NCI-H510A treated with DMSO at 0.1 percent for 48 hours (cell line): ENCODE measurements at regions not wholly inside any gene's neighbourhood (a gene's known extent, or its start where the extent isn't known, plus 50 kb on each side); places are given as distances from the start of the nearest gene placed in this dataset.
A peak's percentile ranks its signal among the peaks of the same experiment; 100 is the strongest.

Experiments
- DNase-seq: peaks from one replicate; lab custom pipeline; 2025; lab: John Stamatoyannopoulos, UW

DNA sequence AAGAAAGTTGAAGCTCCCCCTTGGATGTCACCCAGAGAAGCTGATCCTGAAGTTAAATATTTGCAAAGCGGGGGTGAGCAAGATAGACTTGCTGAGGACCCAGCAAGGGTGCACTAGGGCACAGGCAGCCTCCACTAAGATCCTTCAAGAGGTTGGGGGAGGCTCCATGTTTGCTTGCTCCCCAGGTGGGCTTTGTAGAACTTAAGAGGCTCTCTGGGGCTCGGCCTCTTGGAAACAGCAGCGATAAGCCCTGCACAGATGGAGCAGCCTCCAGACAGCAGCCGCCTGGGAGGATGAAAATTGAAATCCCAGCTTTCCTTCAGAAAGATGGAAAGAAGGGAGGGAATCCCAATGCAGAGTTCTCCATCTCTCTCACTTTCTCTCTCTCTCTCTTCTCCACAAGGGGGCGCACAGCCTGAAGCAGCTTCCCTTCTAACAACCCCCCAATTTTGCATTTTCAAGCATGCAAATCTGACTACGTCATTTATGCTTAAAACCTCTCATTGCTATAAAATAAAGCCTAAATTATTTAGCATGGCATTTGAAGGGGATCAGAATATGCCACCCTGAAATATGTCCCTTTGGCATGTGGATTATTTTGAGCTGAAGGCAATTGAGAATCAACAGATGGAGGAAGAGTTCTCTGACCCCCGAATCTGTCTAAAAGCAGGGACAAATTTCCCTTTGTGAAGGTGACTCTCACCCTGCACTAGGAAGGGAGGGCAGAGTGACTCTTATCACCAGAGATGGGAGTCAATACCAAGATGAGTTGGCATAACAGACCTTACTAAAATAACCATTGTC lies 185.7 kb upstream of the KLHL29 start:
- DNase-seq, result peak; percentile 3

DNA sequence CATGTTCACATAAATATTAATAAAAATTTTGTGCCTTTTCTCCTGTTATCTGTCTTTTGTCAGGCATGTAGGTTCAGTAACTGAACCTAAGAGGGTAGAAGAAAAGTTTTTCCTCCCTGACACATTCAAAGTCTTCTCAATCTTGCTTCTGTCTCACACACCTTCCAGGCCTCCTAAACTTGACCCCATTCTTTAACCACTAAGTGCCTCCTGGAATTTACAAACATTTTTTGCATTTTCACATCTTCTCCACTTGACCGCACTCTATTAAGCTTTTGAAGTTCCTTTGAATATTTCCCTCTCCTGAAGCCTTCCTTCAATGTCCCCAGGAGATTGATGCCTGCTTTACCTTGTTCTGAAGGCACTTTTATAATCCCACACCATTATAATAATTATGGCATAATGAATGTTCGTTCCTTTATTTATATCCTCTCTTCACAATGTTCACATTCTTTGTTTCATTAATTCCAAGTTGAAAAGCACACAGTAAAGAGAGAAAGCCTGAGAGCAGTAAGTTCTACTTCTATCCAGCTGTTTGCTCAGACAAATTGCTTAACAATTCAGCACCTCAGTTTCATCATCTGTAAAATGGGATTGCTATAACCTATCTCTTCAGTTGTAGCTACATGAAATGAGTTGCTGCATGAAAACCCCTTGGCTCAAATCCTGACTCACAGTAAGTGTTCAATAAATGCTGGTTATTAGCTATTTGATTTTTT lies 184.8 kb upstream of the KLHL29 start:
- DNase-seq, result no peak

DNA sequence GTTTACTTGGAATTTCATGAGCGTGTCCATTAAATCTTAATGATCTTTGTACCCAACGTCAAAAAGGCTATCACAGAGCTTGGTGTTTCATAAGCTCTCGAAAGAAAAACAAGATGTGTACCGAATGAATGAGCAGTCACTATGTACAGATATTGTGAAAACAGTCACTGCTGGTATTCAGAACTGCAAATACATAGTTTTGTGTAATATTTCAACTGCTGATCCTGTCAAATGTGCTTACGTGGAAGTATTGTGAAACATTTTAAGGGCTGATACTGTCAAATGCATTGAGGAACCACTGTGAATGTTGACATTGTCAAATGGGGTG lies 184.2 kb upstream of the KLHL29 start:
- DNase-seq, result no peak

DNA sequence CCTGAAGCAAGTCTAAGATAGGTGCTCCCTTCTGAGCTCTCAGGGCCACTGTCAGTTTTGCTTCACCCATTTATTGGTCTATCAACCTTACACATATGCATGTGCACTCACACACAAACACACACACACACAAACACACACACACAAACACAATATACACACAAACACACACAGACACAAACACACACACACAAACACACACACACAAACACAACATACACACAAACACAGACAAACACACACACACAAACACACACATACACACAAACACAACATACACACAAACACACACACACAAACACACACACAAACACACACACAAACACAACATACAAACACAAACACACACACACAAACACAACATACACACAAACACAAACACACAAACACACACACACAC lies 181.6 kb upstream of the KLHL29 start:
- DNase-seq, result no peak

DNA sequence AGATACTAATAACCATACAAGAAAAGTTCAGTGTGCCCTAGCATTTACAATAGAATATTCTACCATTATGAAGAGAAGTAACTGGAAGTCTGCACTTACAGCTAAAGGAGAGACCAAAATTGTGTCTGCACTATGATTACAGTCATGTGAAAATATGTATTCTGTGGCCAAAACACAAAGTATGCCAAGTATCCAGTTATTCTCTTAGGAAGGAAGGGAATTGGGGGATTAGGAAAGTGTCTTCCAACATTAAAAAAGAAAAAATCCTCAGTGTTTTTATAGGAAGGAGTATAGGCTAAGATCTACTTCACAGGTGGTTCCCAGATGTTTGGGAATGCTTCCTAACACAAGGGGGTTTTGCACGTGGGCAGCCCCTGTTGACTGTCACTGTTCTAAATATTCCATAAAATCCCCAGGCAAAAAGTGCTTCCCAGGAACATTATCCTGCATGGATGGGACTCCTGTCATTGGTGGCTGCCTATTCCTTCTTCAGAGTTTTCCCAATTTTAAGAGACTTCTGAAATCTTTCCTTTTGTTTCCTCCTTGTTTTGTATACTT lies 180.2 kb upstream of the KLHL29 start:
- DNase-seq, result no peak

DNA sequence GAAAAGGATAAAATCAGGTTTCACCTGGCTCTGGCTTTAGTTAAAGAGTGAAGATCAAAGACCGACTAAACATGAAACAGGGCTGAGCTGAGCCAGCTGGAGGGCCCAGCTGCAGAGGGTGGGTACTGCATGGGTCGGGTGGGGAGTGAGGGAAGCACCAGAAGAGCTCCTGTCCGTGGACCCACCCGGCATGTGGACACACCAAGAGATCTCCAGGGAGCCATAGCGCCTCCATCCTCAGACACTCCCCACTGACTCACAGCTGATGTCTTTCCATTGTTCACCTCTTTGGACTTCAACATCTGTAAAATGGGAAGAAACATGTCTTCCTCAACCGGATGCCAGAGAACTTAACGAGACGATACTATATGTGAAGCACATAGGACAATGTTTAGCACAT lies 178.3 kb upstream of the KLHL29 start:
- DNase-seq, result no peak

DNA sequence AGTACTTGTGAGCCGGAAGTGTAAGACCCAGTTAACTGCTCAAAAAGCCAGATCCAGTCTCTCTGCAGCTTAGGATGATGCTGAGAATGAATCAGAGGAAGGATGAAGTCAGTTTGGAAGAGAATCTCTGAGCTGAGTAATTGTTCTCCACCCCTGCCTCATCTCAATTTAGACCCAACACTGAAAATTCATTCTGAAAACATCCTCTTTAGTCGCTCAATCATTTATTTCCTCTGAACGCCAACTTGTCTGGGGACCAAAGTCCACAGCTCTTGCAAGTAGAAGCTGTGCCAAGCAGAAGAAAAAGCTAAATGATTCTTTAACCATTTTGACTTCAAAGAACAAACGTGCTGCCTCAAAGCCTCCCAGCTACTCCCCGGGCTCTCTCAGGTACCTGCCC lies 177.1 kb upstream of the KLHL29 start:
- DNase-seq, result no peak

DNA sequence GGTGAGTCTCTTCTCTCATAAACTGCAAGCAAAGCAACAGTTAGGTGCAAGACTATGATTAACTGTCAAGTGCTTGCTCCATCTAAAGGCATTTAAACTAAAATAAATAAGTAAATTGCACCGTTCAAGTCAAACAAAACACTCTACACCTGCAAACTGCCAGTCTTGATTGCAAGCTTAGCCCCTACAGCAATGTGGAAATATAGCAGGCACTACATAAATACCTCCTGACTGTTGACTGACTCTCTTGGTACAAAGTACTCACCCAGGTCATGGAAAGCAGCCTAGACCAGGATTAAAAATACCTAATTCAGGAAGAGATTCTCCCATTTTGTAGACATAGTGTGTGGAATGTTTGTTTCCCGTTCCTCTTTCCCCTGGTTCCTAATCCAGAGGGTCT lies 176.6 kb upstream of the KLHL29 start:
- no peak for DNase-seq

DNA sequence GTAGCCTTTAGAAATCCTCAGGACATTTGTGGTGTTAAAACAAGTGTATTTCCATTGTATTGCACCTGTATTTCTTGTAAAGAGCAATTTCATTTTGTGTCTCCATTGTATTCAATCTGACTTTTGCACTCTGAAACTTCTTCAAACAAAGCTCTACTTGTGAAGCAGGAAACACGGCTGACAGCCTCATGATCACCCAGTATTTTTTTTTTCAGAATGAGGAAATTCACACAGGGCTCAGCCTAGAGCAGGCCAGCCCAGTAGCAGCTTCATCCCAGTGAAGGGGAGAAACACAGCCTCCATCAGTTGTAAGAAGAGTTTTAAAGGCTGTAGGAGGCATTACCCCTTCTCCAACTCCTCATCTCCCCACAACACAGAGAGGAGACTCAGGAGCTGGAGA lies 175.9 kb upstream of the KLHL29 start:
- DNase-seq, result no peak

DNA sequence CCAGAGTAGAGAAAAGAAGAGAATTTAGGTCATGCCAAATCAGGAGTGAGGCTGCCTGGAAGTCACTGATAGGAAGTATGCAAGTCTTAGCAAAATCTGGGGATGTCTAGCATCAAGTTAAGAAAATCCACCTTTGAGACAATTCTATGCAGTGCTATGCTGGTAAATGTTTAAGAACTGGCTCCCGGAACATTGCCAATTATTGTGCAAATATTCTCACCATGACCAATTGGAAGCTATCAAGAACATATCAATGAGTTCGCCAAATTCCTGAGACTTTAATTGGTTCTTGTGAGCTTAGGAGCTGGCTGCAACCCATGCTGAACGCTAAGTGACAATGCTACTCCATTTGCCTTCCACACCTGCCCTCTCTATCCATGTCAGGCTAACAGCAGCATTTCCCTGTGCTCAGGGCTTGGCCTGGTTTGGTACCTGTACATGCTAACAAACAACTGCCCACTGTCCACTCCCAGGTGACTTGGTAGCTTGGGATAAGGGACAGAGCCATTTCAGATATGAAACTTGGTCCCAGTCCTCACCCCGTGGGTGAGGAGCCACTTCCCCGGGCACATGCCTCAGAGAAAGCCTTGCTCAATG lies 172.9 kb upstream of the KLHL29 start:
- DNase-seq, result no peak

DNA sequence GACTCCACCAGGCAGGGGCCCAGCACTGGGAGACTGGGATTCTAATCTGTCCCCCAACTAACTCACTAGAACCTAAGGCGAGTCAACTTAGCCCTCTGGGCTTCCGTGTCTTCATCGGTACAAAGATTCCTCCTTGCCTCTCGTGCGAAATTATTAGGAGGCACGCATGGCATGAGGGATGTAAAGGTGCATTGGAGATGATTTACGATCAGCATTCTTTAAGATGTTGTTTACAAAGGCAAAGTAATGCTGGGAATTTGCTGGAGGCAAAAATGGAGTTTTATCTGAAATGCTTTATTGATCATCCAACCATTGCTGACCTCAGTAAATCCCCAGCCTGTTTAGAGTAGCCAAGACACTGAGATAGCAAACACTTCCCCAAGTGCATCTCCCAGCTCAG lies 171.8 kb upstream of the KLHL29 start:
- no peak for DNase-seq

DNA sequence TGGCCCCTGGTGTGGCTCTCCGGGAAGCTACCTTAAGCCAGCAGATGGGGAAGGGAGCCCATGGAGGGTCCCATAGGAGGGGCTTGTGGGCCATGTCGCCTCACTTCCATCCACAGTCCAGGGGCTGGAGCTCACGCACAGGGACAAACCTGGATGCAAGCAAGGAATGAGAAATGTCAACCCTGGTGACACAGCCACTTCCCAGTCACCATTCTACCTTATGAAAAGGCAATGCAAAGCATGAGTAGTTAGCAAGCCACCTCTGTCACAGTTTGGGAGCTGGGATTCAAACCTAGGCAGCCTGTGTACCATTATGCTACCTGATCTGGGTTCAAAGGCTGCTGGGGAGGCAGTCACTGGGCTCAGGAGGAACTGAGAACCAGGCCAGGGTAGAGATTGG lies 170.0 kb upstream of the KLHL29 start:
- no peak for DNase-seq

DNA sequence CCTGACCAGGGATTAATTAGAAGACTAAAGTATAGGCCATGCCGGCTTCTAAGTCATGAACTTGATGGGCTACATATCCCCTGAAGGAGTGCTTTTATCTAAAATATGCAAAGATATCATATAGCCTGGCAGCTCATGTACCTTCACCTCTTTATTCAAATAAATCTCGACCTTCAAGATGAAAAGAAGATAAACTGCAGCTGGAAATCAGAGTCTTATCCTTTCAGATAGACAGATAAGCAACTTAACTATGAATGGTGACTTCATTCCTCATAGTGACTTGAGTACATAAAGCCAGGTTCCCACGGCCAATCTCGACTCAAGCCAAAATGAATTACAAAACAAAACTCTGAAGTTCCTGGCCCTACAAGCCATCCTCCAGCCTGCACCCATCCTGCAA lies 165.3 kb upstream of the KLHL29 start:
- DNase-seq, result no peak

DNA sequence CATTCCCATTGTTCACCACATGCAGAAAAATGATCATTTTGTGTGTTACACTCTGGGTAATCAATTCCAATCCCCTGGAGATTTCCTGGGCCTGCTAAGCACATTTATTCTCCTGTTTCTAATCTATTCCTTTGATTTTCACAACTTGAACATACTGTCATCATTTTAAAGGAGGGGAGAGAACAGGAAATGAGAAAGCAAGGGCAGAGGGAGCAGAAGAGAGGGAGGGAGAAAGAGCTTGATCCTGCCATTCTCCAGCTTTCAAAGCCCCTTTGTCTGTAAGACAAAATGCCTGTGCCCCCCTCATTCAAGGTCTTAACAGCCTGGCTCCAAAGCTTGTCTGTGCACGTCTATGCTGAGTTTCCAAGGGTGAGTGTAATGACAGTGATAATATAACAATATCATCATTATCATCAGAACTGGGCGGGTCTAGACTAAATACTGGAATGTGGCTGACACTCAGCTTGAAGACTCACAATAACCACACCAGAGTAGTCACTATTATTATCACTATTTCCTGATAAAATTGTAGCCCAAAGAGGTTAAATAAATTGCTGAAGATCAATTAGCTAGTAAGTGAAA lies 164.4 kb upstream of the KLHL29 start:
- DNase-seq, result no peak

DNA sequence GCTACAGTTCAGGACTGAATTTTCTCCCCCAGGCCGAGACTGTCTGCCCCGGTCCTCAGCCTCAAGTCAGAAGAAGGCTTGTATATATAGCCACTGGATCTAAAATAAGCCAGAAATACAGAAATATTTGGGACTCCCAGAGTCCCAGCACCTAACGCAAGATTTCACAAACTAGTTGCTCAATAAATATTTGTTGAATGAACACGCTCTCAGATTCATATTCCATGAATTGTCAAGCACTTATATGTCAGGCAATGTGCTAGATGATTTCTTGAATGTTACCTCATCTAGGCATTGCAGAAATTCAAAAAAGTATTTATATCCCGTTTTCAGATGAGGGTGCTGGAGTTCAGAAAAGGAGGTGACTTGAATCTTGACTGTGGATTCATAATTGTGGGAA lies 163.7 kb upstream of the KLHL29 start:
- no peak for DNase-seq

DNA sequence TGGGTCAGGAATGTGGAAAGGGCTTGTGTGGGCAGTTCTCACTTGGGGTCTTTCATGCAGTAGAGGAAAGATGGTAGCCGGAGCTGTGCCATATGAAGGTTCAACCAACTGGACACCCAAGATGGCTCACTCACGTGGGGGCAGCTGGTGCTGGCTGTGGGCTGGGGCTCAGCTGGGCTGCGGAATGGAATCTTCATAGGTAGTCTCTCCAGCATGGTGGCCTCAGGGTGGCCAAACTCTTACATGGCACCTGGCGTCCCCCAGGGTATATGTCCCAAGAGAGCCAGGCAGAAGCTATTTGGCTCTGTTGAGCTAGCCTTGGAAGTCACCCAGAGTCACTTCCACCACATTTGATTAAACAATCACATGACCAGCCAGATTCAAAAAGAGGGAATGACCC lies 163.1 kb upstream of the KLHL29 start:
- no peak for DNase-seq

DNA sequence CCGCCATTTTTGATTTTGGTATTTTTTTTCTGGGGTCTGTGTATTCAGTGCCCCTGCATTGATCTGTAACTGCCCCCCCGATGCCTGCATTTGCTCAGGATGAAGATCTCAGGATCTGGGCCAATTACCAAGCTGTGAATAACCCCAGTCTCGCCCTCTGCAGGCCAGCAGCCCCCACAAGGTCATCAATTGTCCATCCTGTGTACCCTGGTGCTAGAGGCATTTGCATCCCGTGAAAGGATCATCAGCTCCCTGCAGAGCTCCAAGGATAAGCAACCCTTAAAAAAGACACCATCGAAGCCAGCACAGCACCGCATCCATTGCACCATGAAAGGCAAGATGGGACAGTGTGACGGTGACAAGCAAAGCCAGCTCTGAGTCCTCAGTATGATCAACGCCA lies 154.1 kb upstream of the KLHL29 start:
- no peak for DNase-seq

DNA sequence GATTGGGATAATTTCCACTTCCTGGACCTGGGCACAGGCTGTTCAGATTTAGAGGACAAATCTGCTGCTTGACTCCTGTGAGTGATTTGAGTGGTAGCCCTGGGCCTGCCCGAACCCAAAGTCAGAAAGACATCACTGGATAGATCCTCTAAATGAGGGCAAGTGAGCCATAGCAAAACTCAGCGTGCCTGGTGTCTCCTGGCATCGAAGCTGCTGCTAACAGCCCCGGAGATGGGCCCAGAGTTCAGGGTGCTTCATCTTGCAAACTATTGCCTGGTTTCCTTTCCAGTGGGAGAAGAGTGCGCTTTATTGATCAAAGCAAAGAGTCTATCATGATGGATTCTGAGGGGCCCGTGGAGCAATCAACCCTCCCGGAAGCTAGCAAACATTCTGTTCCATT lies 153.1 kb upstream of the KLHL29 start:
- DNase-seq, result no peak

DNA sequence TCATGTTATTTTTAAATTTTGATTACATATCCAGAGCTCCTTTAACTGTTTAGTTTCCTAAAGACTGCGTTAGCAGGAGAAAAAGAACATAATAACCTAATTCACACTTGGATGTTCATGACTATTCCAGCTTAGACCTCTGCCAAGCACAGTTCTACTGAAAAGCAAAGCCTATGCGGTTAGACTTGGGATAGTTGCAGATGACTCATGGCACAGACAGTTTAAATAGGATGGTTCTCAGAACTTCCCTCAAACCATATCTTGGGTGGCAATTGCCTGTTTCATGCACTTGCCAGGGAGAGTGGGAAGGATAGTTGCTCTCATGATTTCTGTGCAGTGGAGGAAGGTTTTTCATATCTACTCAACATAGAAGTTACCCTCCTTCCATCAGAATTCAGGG lies 149.7 kb upstream of the KLHL29 start:
- DNase-seq, result no peak

DNA sequence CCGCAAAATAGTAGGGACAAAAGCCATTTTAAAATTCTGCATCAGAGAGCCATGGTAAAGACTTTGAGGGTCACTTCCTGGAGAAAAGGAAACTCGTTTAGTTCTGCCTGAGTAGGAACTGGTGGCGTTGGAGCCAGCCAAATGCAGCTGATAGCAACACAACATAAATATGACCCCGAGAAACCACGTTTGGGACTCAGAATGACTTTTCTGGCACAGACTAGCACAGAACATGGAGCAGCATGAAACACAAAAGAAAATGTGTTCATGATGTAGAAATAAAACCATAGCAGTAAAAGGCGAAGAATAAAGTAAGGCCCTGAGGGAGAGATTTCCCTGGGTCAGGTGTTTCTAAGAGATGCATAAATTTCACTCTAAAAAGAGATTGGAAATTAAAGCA lies 149.2 kb upstream of the KLHL29 start:
- DNase-seq, result no peak

DNA sequence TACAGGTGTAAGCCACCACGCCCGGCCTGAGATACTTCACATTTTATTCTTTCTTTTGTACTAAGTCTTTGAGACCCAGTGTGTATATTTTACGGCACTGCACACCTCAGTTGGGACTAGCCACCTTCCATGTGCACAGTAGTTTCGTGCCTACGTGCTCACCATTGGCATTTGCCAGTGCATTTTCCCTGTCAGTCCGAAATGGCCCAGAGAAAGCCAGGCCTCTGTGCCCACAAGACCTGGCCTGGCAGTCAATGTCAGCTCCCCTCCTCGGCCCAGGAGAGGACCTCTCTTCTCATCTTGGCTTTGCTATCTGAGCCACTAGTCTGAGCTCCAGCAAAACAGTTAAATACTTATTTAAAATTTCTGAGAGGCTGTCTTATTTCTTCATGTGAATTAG lies 147.8 kb upstream of the KLHL29 start:
- no peak for DNase-seq

DNA sequence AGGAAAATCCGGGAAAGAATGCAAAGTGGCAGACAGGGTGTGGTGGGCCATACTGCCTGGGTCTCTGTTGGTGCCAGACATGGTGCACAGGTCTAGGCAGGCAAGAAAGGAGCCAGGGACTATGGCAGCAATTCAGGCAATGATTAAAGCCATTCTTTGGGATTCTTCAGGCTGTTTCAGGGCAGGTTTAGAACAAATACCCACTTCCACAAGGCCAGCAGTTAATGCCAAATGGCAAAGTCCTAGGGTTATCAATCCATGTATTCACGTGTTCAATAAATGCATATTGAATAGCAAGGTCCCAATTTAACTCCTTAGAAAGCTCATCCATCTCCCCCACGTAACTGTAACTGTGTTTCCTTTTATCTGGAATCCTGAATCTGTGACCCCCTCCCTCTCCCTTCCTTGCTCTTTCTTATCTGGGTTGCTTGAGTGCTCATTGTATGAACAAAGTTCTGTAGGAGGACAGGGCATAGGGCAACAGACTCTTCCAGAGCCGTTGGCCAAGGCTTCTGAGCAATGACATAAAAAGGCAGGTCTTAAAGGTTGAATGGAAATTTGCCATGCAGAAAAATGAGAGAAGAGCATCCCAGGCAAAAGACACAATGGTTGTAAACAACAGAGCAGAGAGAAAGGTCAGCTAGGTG lies 146.8 kb upstream of the KLHL29 start:
- DNase-seq, result no peak
